GM21619 (cell line): ENCODE measurements at regions not wholly inside any gene's neighbourhood (a gene's known extent, or its start where the extent isn't known, plus 50 kb on each side); places are given as distances from the start of the nearest gene placed in this dataset.

Experiments used
- ATAC-seq: cut with Tn5 transposase; IDR thresholded peaks from one replicate; pipeline ENCODE4 v1.9.1; 2021; ENCODE audit not compliant: unreplicated experiment

DNA sequence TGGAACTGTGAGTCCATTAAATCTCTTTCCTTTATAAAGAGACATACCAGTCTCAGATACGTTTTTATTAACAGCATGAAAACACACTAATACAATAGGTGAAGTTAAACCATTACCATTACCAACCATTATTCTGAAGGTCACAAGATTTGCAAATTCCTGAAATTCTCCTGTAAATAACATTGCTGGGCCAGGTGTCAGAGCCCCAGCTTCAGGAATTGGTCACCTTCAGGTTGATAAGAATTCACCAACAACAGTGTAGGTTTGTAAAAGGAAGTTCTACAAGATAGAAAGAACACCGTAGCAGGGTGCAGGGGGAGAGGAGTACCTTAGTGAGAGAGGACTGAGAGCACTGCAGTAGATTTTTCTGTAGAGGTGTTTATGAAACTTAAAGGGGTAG lies 644.3 kb downstream of the CDY2B start:
- ATAC-seq = no peak

DNA sequence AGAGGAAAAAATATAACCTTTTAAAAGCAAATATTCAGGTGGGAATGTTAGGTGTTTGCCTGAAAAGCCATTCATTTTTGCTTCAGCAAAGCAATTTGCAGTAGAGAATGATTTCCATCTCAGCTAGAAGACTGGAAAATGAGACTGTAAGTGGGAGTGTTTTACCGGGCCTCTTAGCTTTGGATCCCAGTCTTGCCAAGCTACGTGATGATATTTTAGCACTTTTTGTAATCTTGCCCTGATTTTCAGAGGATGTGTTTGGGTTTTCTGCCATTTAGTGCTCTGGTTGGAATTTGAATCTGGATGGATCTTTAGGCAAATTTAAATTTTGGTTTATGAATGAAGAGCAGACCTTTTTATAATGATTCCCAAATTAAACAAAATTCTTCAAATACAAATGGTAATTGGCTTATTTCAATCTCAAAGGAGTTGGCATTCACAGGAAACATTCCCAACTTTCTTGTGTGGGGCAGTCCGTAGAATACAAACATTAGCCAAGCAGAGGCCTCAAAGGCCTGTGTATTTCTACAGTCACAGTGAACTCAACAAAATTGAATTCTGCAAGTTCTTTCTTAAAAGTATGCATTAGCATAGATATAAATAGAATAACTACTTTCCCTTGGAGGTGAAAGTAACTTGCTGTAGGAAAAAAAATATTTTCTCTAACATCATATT lies 646.4 kb downstream of the CDY2B start:
- ATAC-seq = no peak

DNA sequence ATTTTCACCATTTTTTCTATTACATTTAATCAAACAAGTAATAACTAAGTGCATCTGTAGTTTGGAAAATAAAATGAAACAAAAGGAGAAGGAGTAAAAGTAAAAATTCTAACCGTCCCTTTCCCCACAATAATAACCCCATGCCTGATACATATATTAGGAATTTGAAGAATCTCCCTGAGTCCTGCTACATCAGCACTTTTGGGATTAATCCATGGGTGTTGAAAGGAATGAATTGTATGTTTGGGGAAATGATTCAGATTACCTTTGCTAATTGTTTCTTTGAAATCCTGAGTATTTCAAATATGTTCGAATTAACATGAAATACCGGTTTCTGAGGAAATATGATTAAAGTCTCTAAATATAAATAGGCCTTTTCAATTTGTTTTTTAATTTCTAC lies 648.0 kb downstream of the CDY2B start:
- ATAC-seq = no peak

DNA sequence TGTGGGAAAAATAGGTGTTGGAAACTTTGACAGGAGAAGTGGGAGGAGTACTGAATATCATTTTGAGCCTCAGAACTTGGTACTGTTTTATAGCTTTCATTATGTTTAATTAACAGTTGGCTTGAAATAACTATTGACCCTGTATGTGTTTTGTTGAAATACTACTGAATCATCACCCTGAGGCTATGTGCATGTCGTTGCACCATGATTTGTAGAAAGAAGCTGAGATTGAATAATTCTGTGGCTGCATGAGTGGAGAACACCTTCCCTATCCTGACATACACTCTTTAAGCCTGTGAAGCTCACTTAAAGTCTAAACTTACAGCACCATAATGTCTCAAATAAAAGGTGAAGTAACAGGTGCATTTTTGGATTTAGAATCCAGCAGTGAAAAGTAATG lies 656.5 kb downstream of the CDY2B start:
- no peak for ATAC-seq

DNA sequence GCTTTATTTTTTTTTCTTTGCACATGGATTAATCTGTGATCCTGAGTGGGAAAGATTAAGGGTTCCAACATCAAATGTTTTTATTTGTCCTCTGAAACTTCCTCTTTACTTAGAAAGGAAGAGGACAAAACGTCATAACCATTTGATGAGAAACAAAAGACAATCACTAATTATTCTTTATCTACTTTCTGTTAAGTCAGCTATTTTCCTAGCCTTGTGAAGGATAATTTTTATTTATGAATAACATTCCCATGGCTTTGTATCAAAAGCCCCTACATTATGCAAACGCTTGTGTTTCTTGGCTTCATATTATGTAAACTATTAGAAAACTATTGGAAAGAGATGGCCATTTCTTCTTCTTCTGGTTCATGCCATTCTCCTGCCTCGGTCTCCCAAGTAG lies 677.6 kb downstream of the CDY2B start:
- no peak for ATAC-seq

DNA sequence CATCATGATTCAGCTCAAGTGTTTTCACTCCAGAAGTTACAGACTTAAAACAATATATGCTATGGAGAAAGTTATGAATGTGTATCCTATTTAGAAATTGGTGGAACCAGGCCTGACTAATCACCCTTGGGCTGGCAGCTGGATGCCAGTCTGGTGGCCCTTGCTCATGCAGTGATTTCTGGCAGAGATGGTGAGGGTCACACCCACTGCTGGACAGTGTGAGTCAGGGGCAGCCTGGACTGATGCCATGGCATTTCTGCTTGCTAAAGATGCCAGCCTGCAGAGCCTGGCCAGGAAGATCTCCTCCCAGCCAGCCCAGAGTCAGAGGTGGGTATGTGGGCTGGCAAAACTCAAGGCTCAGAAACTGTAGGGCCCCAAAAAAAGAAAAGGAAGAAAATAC lies 695.7 kb downstream of the CDY2B start:
- ATAC-seq = no peak

DNA sequence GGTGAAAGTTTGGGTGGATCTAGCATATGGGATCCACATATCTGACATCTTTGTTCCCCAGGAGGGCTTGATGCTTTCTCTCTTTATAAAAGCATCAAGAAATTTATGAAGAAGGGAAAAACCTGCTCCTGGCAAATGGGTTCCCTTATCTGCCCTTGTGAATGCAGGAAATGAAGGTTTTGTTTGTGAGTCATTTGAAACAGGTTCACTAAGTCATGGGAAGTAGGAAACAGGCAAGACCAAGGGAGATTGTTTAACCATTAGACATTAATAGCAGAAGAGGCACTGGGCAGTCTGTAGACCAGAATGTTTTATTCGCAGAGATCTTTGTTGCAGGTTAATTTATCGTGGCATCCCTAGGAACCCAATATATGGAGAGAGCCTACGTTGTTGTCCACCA lies 713.1 kb downstream of the CDY2B start:
- no peak for ATAC-seq

DNA sequence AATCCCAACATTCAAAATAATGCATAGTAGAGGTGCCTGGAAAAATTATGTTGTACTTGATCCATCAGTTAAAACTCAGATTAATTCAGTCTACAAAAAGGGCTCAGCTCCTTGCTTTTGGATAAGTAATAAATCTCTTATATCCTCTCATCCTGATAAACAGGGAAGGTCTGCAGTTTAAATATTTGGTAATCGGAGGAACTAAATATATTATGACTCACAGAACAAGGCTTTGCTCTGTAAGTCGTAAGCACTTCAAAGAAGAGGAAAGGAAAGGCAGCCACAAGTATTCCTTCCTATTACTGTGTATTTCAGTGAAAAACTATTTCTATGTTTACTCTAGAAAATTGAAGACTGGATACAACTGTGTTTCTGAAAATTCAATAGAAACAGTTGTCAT lies 757.9 kb downstream of the CDY2B start:
- ATAC-seq = no peak

DNA sequence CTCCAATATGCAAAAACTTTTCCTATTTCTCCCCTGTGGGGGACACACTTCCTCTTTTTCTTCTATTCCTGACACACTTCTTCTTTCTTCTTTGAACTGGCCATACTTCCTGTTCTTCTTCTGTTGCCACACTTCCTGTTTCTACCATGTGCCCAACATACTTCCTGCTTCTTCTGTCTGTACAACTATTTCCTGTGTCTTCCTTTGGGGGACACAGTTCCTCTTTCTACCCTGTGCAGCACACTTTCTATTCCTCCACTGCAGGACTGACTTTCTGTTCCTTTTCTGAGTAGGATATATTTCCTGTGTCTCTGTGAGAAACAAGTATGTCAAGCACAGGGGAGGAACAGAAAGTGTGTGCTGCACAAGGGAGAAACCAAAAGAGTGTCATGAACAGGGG lies 794.7 kb downstream of the CDY2B start:
- no peak for ATAC-seq

DNA sequence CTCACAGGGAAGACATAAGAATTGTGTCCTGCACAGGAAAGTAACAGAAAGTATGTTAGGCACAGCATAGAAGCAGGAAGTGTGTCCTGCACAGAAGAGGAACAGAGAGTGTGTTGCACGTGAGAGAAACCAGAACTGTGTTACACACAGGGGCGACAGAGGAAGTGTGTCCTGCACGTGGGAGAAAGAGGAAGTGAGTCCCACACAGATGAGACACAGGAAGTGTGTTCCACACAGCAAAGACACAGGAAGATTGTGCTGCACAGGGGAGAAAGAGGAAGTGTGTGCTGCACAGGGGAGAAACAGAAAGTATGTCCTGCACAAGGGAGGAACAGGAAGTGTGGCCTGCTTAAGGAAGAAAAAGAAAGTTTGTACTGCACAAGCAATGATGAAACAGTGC lies 800.1 kb downstream of the CDY2B start:
- ATAC-seq = no peak

DNA sequence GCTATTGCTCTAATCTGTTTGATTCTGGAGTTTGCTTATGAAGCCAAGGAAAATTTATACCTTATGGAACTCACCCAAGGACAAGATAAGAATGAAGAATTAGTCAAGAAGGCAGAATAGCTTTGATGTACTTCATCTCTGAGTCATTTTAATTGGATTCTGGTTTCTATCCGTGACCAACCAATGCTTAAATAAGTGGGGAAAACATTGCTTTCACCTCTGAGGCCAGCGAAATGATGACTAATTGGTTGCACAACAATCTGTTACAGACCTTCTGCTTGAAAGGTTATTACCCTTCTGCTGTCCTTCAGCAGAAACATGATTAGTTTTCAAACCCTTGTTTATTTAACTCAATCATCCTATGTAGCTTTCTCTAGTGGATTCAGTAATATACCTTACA lies 812.7 kb downstream of the CDY2B start:
- no peak for ATAC-seq

DNA sequence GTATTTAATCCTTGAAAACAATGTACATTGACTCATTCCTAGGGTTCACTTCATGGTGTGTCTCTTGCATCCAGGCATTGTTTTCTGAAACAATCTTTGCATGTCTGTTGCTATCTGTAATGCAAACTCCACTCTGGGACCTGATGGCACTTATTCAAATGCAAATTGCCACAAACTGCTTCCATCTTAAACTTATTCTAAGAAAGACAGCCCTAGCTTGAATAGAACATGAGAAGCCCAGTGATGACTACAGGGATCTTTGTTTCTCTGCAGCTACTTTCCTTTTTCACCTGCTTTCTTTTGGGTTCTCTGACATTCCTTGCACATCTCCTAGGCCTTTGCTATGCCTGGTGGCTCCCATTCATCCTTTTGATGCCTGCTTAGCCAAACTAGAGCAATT lies 827.0 kb downstream of the CDY2B start:
- ATAC-seq = no peak

DNA sequence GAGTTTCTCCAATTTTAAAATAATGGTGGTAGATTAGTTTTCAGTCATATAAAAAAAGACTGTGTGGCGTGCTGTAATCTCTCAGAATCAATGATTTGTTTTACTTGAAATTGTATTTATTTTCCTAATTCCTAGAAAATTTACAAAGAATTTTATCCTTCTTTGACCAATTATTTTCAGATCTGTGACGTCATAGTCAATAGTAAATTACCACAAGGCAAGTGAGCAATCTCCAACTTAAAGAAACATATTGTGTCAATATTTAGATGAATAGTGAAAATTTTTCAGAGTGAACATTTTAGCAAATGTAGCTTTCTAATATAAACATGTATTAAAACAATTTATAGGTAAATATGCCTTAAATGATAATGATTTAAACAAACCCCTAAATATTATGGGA lies 829.6 kb downstream of the CDY2B start:
- ATAC-seq = no peak

DNA sequence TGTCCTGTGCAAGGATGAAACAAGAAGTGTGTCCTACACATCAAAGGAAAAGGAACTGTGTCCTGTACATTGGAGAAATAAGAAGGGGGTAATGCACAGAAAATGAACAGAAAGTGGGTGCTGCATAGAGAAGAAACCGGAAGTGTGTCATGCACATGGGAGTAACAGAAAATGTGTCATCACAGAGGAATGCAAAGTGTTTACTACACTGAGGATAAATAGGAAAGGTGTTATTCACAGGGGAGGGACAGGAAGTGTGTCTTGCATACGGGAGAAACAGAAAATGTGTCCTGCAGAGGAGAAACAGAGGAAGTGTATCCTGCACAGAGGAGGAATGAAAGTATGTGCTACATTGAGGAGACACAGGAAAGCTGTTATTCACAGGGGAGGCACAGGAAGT lies 834.9 kb downstream of the CDY2B start:
- ATAC-seq = no peak

DNA sequence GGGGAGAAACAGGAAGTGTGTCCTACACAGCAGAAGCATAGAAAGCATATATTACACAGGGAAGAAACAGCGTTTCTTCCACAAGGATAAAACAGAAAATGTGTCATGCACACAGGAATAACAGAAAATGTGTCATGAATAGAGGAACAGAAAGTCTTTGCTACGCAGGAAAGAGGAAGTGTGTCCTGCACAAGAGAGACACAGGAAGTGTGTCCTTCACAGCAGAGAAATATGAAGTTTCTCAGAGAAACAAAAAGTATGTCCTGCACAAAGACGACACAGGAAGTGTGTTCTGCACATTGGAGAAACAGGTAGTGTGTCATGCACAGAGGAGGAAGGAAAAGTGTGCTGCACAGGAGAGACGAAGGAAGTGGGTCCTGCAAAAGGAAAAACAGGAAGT lies 835.3 kb downstream of the CDY2B start:
- ATAC-seq = peak; percentile 30

DNA sequence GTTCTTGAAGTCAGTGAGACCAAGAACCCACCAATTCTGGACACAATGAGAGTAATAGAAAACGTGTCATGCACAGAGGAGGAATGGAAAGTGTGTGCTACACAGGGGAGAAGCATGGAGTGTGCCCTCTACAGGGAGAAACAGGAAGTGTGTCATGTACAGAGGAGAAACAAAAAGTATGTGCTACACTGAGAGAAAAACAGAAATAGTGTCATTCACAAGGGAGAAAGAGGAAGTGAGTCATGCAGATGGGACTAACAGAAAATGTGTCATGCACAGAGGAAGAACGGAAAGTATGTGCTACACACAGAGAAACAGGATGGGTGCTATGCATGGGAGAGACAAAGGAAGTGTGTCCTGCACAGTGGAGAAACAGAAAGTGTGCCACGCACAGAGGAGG lies 835.7 kb downstream of the CDY2B start:
- ATAC-seq = peak; percentile 66

DNA sequence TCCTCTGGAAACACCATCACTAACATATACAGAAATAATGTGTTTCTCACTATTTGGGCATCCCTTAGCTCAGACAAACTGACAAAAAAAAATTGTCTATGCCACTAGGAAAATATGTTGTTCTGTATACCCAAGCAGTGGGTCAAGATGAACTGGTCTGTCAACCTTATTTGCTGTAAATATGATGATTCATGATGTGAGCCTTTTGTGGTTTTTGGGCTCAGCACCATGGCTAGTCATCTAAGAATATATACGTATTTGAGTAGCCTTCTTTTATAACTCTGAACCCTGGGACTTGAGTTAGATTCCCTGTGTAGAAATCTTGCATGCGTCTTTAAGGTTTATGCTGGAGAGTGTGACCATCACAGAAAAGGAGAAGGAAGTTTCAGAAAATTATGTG lies 841.6 kb downstream of the CDY2B start:
- no peak for ATAC-seq

DNA sequence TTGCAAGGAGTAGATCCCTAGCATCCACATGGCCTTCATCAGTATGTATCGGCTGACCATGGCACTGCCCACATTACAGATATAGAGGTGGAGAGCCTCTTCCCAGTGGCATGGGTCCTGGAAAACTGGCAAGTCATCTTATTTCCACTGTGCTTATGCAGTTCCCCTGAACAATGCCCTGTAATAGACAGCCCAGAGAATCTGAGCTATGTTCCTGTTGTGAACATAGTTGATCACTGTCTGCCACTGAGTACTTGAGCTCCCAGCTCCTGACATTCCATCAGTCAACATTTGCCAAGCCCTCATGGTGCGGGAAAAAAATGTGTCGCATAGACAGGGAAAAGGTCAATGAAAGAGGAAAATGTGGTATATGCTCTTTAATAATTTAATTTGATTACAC lies 861.9 kb downstream of the CDY2B start:
- no peak for ATAC-seq

DNA sequence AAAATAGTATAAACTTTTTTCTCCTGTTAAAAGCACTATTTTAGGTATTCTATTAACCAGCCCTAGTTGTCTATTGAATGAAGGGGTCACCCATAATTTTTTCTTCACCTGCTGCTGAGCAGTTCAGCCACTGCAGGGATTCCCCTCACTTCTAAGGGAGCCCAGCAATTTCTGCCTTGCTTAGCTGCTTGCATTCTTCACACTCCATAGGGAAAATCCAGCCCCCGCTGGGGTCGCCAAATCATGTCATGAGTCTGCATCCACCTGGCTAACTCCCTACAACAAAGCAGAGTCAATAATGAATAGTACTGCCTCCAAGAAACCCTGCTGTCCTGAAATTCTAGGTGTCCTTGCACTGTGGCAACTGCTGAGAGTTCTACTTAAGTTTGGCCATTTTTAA lies 886.5 kb downstream of the CDY2B start:
- ATAC-seq = no peak

DNA sequence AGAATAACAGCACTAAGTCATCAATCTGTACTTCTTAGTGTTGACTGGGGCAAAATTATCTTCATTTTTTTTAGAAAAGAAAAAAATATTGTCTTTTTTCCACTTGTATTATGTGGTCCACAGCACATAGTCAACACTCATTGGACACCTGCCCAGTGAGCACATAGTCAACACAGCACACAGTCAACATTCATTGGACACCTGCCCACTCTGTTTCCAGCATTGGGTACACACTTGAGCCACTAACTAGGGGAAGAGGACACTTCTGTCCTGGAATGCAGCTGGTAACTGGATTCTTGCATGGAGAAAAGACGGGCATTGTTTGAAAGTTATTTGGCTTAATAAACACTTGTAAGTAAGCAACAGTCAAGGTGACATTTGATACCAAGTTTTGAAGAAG lies 898.2 kb downstream of the CDY2B start:
- ATAC-seq = no peak

DNA sequence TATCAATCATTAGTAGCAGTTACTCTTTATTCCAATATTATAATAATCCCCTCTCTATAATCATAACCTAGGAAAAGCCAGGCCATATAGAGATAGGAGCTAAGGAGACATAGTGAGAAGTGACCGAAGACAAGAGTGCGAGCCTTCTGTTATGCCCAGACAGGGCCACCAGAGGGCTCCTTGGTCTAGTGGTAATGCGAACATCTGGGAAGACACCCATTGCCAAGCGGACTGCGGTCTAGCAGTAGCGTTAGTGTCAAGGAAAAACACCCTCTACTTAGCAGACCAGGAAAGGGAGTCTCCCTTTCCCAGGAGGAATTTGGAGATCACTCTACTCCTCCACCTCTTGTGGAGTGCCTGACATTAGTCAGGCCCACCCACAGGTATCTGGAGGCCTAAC lies 920.9 kb downstream of the CDY2B start:
- no peak for ATAC-seq

DNA sequence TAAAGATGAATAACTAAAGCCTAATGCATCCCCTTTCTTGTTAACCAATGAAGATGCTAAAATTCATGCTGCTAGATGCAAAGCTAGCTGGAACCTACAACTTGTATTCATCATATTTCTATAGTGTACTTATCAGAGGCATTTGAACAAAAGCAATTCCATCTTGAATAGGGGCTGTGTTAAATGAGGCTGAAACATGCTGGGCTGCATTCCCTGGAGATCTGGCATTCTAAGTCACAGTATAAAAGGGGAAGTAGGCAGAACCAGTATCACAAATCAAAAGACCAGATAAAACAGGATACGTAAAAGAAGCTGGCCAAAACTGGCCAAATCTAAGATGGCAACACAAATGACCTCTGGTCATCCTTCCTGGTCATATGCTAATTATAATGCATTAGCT lies 932.8 kb downstream of the CDY2B start:
- no peak for ATAC-seq
